Prostate gland (tissue), 2 donors: ENCODE measurements at regions not wholly inside any gene's neighbourhood (a gene's known extent, or its start where the extent isn't known, plus 50 kb on each side); places are given as distances from the start of the nearest gene placed in this dataset.

Experiments
- POLR2A ChIP-seq: fragments of 450-650 bp; IDR thresholded peaks from one replicate; pipeline ENCODE4 v1.6.1; 2016; ENCODE audit warnings: antibody characterized with exemption, mild to moderate bottlenecking
- POLR2AphosphoS5 ChIP-seq: sonication (generic); formaldehyde crosslinking; IDR thresholded peaks from one replicate; pipeline ENCODE4 v1.6.1; 2017; ENCODE audit warnings: antibody characterized with exemption
- TF ChIP-seq, protein P1 (sequence below), 4 experiments: fragments of 200-600 bp in 2 of 4; fragments of 450-650 bp in 2 of 4; sonication (generic) in 2 of 4; IDR thresholded peaks; 1 replicate in 3 of 4; 2 replicates in 1 of 4; pipeline ENCODE4 v1.5.1; 2016 to 2019; ENCODE audit warnings: antibody characterized with exemption in 4 of 4, mild to moderate bottlenecking in 2 of 4, moderate library complexity in 2 of 4

DNA sequence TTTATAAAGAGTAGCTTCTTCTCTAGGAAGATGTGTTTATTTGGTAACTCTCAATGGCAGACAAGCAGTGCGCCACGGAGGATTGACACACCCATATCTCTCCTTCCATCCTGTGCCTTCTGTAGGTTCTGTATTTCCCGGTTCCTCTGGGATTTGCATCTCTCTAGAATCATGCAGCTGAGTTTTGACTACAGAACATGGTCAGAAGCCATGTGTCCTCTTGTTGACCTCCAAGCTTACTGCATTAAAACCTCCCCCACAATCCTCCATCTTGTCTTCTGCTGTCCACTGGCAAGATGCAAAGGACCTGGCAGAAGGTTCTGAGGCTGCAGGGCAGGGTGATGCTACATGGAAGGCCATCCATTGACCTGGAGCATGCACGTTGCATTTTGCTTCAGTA is 482.0 kb downstream of the DMRT2 start:
- no peak for TF ChIP-seq POLR2AphosphoS5
- TF ChIP-seq, protein P1, sequence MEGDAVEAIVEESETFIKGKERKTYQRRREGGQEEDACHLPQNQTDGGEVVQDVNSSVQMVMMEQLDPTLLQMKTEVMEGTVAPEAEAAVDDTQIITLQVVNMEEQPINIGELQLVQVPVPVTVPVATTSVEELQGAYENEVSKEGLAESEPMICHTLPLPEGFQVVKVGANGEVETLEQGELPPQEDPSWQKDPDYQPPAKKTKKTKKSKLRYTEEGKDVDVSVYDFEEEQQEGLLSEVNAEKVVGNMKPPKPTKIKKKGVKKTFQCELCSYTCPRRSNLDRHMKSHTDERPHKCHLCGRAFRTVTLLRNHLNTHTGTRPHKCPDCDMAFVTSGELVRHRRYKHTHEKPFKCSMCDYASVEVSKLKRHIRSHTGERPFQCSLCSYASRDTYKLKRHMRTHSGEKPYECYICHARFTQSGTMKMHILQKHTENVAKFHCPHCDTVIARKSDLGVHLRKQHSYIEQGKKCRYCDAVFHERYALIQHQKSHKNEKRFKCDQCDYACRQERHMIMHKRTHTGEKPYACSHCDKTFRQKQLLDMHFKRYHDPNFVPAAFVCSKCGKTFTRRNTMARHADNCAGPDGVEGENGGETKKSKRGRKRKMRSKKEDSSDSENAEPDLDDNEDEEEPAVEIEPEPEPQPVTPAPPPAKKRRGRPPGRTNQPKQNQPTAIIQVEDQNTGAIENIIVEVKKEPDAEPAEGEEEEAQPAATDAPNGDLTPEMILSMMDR (IDR thresholded peaks at IDR 0.05) = no peak
- no peak for TF ChIP-seq POLR2A
